Hepatocyte (in vitro differentiated cells): ENCODE measurements at regions not wholly inside any gene's neighbourhood (a gene's known extent, or its start where the extent isn't known, plus 50 kb on each side); places are given as distances from the start of the nearest gene placed in this dataset.

Source experiments
- EZH2phosphoT487 ChIP-seq: fragments of 200-600 bp; sonication (generic); IDR thresholded peaks from one replicate; pipeline ENCODE4 v1.6.1; 2018; ENCODE audit warnings: antibody characterized with exemption, mild to moderate bottlenecking, low read depth, moderate library complexity; ENCODE audit not compliant: unreplicated experiment, severe bottlenecking
- TF ChIP-seq, protein P1 (sequence below): fragments of 200-600 bp; sonication (generic); IDR thresholded peaks from 2 replicates; pipeline ENCODE4 v1.5.1; 2016; ENCODE audit warnings: antibody characterized with exemption, mild to moderate bottlenecking; ENCODE audit not compliant: poor library complexity

- TF ChIP-seq, protein P1, sequence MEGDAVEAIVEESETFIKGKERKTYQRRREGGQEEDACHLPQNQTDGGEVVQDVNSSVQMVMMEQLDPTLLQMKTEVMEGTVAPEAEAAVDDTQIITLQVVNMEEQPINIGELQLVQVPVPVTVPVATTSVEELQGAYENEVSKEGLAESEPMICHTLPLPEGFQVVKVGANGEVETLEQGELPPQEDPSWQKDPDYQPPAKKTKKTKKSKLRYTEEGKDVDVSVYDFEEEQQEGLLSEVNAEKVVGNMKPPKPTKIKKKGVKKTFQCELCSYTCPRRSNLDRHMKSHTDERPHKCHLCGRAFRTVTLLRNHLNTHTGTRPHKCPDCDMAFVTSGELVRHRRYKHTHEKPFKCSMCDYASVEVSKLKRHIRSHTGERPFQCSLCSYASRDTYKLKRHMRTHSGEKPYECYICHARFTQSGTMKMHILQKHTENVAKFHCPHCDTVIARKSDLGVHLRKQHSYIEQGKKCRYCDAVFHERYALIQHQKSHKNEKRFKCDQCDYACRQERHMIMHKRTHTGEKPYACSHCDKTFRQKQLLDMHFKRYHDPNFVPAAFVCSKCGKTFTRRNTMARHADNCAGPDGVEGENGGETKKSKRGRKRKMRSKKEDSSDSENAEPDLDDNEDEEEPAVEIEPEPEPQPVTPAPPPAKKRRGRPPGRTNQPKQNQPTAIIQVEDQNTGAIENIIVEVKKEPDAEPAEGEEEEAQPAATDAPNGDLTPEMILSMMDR, result no peak
- no peak for TF ChIP-seq EZH2phosphoT487
These were observed 98.6 kb upstream of the GPM6A start for GRCh38 chr4:175910700-175911099.
